HG03108 (cell line): ENCODE measurements at regions not wholly inside any gene's neighbourhood (a gene's known extent, or its start where the extent isn't known, plus 50 kb on each side); places are given as distances from the start of the nearest gene placed in this dataset.

Experiments used
- ATAC-seq: cut with Tn5 transposase; IDR thresholded peaks from one replicate; pipeline ENCODE4 v1.9.1; 2021; ENCODE audit warnings: moderate library complexity; ENCODE audit not compliant: unreplicated experiment

GRCh38 chr18:2263303-2263890 is 307.9 kb downstream of the METTL4 start:
- ATAC-seq, result no peak

DNA sequence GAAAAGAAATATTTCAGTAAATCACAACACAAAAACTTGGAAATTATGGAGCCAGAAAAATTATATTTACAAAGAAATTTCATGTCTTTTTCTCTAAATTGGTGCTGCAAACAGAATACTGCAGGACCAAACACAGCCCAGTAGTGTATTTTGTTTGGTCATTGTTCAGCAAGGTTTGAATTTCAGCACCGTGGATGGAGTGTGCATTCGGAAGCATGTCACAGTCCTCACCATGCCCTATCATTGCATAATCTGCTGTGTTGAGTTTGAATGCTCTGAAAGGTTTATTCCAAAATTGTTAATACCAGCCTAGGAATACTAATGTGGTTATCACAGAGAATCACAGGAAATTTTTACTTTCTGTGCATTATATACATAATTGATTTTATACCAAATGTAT is 296.7 kb downstream of the METTL4 start:
- ATAC-seq, result no peak

- ATAC-seq, result no peak
Observed at GRCh38 chr18:2281086-2281485, 290.2 kb downstream of the METTL4 start.

GRCh38 chr18:2281523-2282199 is 289.6 kb downstream of the METTL4 start:
- ATAC-seq, result no peak

DNA sequence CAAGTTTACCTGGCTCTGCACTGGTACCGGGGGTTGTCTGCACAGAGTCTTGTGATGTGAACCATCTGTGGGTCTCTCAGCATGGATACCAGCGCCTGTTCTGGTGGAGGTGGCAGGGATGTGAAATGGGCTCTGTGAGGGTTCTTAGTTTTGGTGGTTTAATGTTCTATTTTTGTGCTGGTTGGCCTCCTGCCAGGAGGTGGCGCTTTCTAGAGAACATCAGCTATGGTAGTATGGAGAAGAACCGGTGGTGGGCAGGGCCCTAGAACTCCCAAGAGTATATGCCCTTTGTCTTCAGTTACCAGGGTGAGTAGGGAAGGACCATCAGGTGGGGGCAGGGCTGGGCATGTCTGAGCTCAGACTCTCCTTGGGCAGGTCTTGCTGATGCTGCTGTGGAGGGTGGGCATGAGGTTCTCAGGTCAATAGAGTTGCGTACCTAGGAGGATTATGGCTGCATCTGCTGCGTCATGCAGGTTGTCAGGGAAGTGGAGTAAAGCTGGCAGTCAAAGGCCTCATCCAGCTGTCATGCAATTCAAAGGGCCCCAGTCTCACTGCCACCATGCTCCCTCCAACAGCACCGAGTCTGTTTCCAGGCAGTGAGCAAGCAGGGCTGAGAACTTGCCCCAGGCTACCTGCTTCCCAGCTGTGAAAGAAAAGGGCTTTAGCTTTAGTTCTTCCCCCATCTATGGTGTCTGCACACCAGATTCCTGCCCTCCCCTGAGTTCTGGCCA is 278.0 kb downstream of the METTL4 start:
- ATAC-seq, result no peak

DNA sequence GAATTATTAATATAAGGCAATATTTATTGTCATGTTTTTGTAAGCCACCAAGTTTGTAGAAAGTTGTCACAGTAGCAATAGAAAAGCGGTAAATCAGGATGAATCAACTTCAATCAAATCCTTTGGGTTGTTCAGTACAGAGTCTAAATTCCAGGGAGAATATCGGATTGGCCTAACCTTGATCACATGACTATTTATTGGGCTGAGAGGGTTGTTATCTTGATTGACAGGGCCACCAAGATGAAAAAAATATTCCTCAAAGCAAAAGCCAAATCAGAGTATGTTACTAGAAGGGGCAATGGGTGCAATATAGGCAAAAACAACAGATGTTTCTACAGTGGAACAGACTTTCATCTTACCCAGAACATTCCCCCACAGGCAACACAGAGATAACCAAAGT is 270.0 kb downstream of the METTL4 start:
- no peak for ATAC-seq

- ATAC-seq, result no peak
Observed at GRCh38 chr18:2302012-2302411, 269.3 kb downstream of the METTL4 start.

DNA sequence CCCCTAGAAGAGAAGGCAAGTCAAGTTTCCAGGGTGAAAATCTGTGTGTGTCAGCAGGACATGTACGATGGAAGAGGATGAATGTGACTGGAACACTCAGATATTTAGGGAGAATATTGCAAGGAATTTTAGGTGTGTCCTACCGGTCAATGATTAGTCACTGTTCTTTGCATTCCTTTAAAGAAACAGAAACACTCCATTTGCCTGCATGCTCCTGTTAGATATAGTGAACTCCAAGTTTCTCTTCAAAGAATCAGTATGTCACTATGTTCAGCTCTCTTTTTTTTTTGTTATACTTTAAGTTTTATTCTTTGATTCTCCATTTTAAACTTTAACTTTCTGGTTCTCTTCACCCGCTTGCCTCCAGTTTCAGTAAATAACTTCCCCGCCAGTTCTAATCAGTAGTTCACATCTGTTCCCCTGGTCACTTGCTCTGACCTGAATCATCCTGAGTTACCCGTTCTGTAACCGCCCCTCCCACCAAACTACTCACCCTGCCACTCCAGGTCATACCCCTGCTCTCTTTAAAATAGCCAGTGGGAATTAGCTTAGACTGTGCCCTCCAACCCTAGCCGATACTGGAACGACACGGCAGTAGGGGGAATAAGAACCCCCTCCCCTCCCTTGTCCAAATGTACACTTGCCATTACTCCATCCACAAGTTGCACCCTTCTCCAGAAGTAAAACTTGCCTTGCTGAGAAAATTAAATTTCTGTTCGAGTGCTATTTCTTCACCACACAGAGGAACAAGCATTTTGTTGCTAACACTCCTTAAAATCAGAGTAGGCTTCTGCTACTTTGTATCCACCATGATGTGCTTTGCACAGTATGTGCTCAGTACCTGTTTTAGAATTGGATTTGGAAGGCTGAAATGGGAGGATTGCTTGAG is 268.4 kb downstream of the METTL4 start:
- ATAC-seq, result no peak

DNA sequence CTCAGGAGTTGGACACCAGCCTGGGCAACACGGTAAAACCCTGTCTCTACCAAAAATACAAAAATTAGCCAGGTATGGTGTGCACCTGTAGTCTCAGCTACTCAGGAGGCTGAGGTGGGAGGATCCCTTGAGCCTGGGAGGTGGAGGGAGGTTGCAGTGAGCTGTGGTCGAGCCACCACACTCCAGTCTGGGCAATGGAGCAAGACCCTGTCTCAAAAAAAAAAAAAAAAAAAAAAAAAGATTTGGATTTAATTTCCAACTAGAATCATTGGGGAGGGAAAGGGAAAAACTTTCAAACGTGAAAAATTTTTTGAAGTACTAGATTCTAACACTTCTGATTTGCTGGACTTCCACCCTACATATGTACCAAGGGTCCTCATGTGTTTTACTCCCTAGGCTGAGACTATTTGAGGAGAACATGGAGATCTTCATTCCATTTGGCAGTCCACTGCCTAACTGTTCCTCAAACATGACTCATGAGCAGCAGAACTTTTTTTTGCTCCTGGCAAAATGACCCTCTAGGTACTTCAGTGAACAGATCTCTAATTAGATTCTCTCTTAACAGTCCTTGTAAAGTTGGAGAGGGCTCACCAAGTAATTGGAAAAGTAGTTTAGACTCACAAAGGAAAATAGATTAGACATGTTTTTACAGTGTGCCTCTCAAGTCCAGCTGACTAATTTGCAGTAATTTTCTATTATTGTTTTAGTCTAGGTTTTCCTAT is 267.6 kb downstream of the METTL4 start:
- ATAC-seq, result no peak

GRCh38 chr18:2304378-2305175 is 266.7 kb downstream of the METTL4 start:
- ATAC-seq, result no peak

DNA sequence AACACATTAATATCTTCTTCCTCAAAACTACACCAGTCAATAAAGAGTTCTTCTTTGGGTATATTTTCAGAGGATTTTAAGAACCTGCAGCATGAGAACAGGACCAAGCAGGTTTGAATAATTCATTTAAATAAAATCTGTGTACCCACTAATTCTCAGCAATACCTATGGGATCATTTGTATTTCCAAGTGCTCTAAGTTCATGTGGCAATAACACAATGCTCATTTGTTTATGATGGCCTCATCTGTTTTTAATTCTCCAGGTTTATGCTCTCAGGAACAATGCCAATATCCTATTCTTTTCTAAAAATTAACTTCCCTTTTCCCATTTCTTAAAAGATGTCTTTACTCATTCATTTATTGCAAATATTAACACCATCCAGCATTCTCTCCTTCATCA is 264.7 kb downstream of the METTL4 start:
- ATAC-seq, result no peak

GRCh38 chr18:2310886-2311285 is 260.4 kb downstream of the METTL4 start:
- ATAC-seq, result no peak

DNA sequence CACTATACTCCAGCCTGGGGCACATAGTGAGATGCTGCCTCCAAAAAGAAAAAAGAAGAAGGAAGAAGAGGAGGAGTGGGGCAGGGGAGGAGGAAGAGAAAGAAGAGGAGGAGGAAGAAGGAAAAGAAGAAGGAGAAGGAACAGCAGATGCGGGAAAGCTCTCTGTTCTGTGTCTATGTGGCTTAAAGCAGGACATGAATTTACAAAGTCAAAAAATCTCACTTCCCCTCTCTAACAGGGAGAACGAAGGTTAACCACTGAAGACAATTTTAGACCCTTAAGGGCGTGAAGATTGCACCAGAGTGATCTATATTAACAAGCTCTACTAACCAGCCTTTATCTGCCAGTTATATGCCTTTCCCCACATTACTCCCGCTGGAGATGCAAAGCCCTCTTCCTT is 258.9 kb downstream of the METTL4 start:
- ATAC-seq, result no peak

- ATAC-seq, result no peak
Observed at GRCh38 chr18:2313332-2313731, 258.0 kb downstream of the METTL4 start.

GRCh38 chr18:2316082-2316750 is 255.1 kb downstream of the METTL4 start:
- no peak for ATAC-seq

DNA sequence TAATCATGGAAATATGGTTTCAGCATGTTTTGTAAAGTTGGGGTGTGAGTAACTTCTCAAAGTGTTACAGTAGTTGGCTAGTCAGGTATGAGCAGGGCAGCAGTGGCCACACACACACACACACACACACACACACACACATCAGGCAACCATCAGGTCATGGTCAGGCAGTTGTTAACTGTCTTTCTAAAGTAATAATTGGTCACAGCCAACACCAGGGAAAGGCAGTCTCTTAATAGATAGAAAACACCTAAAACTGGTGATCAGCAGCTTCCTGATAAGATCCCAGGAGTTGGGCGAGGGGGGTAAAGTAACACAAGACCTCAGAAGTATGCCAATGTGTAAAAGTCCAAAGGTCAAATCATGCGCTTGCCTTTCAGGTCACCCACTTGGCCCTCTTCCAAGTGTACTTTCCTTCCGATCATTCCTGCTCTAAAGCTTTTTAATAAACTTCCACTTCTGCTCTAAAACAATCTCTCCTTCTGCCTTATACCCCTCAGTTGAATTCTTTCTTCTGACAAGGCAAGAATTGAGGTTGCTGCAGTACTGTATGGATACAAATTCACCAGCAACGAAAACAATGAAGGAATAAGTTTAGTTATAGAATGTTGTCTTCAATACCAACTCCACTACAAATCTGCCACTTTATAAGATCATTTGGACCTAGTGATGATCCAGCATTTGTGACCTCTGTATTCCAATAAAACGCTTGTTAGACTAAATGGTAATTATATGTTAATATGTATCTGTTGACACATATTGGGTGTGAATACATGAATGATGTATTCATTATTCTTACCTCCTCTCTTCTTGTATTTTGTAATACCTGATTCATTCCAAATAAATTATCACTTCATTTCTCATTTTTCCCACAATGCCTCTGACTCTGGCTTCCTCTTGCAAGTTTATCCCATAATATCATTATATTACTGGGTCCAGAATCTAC is 254.3 kb downstream of the METTL4 start:
- ATAC-seq, result no peak

DNA sequence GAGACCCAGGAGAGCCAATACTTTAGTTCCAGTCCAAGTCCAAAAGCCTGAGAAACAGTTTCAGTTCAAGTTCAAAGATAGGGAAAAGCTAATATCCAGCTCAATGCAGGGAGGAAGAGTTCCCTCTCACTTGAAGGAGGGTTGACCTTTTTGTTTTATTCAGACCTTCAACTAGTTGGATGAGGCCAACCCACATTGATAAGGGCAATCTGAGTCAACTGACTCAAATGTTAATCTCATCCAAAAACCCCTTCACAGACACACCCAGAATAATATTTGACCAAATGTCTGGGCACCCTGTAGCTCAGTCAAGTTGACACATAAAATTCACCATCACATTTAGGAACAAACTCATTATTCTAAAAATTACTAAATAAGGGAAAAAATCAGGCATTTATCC is 246.8 kb downstream of the METTL4 start:
- ATAC-seq, result no peak

DNA sequence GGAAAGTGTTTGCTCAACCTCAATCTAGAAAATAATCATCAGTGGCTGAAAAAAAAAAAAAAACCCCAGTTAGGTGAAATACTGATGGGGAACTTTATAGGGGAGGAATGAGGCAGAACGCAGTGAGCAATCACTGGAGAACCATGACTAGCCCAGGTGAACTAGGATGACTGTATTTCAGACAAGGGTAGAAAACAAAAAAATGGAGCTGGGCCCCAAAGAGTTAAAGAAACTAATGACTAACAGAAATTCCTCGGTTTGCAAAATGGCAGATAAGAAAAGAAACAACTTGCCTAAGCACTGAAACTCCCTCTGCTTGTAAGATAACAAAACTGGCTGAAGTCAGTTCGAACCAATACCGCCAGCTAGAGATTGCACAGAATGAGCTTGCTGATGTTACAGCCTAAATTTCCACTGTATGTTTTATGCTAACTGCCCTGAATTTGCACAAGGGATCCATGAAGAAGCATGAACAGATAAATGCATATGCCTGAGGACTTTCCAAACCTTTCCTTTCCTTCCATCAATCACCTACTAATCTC is 245.9 kb downstream of the METTL4 start:
- no peak for ATAC-seq
